ENCODE measurements at regions not wholly inside any gene's neighbourhood (a gene's known extent, or its start where the extent isn't known, plus 50 kb on each side); places are given as distances from the start of the nearest gene placed in this dataset.

DNA sequence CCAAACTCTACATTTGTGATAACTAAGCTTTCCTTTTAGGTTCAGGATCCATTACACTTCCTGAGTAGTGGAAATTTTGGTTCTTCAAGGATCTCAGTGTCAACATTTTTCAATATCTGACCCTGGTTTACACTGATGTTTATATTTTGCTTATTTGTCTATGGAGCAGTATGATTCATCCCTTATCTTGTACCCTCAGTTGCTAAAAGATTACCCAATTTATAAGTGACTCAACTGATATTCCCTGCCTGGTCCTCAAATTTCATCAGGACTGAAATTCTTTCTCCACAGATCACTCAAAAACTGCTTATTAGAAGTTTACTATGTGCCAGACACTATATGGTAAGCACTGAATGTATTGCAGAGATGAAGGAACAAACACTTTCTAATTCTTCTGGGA is 139.1 kb upstream of the CHRM3 start:
- DNase-seq (ENCODE audit: low read depth, low spot score): no peak
- FAIRE-seq: no peak
- H3K4me2 ChIP-seq (ENCODE audit: insufficient read depth, low read length): no peak overlapping the region
- H2AFZ ChIP-seq (ENCODE audit: low read depth, low read length): no peak overlapping the region
- H3K36me3 ChIP-seq (ENCODE audit: control insufficient read depth in 2 of 2, extremely low read depth in 1 of 2, insufficient read depth in 2 of 2, low read length in 2 of 2): no peaks in the 10 kb centered on the region
- H4K20me1 ChIP-seq (replicated peaks; ENCODE audit: control insufficient read depth, extremely low read depth, insufficient read depth, low read length): no peaks in the 10 kb centered on the region
- H3K27me3 ChIP-seq (ENCODE audit: control insufficient read depth in 2 of 2, insufficient read depth in 2 of 2, low read length in 2 of 2): no peaks in the 10 kb centered on the region
- TF ChIP-seq, protein P1, sequence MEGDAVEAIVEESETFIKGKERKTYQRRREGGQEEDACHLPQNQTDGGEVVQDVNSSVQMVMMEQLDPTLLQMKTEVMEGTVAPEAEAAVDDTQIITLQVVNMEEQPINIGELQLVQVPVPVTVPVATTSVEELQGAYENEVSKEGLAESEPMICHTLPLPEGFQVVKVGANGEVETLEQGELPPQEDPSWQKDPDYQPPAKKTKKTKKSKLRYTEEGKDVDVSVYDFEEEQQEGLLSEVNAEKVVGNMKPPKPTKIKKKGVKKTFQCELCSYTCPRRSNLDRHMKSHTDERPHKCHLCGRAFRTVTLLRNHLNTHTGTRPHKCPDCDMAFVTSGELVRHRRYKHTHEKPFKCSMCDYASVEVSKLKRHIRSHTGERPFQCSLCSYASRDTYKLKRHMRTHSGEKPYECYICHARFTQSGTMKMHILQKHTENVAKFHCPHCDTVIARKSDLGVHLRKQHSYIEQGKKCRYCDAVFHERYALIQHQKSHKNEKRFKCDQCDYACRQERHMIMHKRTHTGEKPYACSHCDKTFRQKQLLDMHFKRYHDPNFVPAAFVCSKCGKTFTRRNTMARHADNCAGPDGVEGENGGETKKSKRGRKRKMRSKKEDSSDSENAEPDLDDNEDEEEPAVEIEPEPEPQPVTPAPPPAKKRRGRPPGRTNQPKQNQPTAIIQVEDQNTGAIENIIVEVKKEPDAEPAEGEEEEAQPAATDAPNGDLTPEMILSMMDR (IDR thresholded peaks at IDR 0.05; ENCODE audit: extremely low read depth in 1 of 2, insufficient read depth in 1 of 2, low read depth in 1 of 2, low read length in 2 of 2): no peak
- TF ChIP-seq FOS (IDR thresholded peaks at IDR 0.05; ENCODE audit: borderline replicate concordance, insufficient read depth, low read length) (no peak), EZH2 (IDR thresholded peaks at IDR 0.05; ENCODE audit: borderline replicate concordance, low read depth, low read length, severe bottlenecking) (no peak), MYC (IDR thresholded peaks at IDR 0.05; ENCODE audit: low read depth, low read length) (no peak), GATA2 (IDR thresholded peaks at IDR 0.05; ENCODE audit: insufficient read depth, insufficient read length, low read depth, low read length) (no peak), POLR2A (IDR thresholded peaks at IDR 0.05; ENCODE audit: low read depth, low read length) (no peak), JUN (IDR thresholded peaks at IDR 0.05; ENCODE audit: borderline replicate concordance, insufficient read depth, insufficient read length, low read depth) (no peak), POLR2AphosphoS5 (IDR thresholded peaks at IDR 0.05; ENCODE audit: insufficient read depth, low read depth, low read length) (no peak)
- TF ChIP-seq, protein P2, sequence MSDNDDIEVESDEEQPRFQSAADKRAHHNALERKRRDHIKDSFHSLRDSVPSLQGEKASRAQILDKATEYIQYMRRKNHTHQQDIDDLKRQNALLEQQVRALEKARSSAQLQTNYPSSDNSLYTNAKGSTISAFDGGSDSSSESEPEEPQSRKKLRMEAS (IDR thresholded peaks at IDR 0.05; ENCODE audit: insufficient read depth, insufficient read length): no peak
- no peak overlapping the region for H3K4me3 ChIP-seq (replicated peaks in 1 of 3; ENCODE audit: insufficient read depth in 1 of 3, low read depth in 1 of 3, low read length in 3 of 3)
- H3K9me3 ChIP-seq (replicated peaks; ENCODE audit: control insufficient read depth, insufficient read depth, low read length): peaks cover 5% of the 10 kb centered on the region
- CTCF ChIA-PET: no interaction called here
- H3K9ac ChIP-seq (replicated peaks; ENCODE audit: extremely low read depth, insufficient read depth, low read length): no peak overlapping the region
- no peaks in the 10 kb centered on the region for H3K9me1 ChIP-seq (replicated peaks; ENCODE audit: control insufficient read depth, extremely low read depth, insufficient read depth, low read length)
- no peaks in the 10 kb centered on the region for H3K79me2 ChIP-seq (ENCODE audit: control insufficient read depth, insufficient read depth, low read length)
- intact Hi-C loops (cut with micrococcal nuclease): no loop called here
- dilution Hi-C loops (cut with MboI; ENCODE audit: extremely low pct_ligation_motif_present, low sequenced_read_pairs): no loop called here
- no TSS peak for BruUV-seq (replicated peaks)
- POLR2A ChIA-PET: no interaction called here
- no peaks in the 10 kb centered on the region for H3K4me1 ChIP-seq (ENCODE audit: control insufficient read depth, extremely low read depth, insufficient read depth, low read length)
- H3K27ac ChIP-seq (ENCODE audit: insufficient read depth, low read depth, low read length): no peak overlapping the region

Data from endothelial cell of umbilical vein (primary cell).